GM12873 (cell line): ENCODE measurements at regions not wholly inside any gene's neighbourhood (a gene's known extent, or its start where the extent isn't known, plus 50 kb on each side); places are given as distances from the start of the nearest gene placed in this dataset.

Experiments used
- CTCF ChIP-seq: IDR thresholded peaks from 2 replicates; pipeline ENCODE4 v1.5.1; 2012; ENCODE audit warnings: low read depth, mild to moderate bottlenecking, moderate library complexity, low read length, control low read depth; ENCODE audit not compliant: insufficient read depth; ENCODE audit errors: missing control alignments

DNA sequence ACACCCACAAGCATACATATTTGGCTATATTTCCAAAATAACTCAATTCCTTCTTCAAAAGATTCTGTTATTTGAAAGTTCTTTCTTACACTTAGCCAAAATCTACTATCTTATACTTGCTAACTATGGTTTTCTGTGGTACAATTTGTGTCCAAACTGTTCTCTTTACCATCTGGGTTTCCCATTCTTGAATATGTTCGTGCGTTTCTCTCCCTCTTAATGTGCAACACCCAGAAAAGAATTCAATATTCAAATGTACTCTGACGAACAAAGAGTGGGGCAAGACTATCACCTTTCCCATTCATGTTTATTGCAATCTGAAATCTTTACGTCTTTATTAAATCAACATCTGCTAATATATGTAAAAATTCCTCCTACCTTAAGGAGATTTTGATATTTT lies 912.7 kb downstream of the FAT4 start:
- TF ChIP-seq CTCF: no peak

- no peak for TF ChIP-seq CTCF
Observed at GRCh38 chr4:126230269-126230668, 915.5 kb downstream of the FAT4 start.

GRCh38 chr4:126233483-126233882 lies 918.7 kb downstream of the FAT4 start:
- no peak for TF ChIP-seq CTCF

- no peak for TF ChIP-seq CTCF
Observed at GRCh38 chr4:126238013-126238412, 923.3 kb downstream of the FAT4 start.

DNA sequence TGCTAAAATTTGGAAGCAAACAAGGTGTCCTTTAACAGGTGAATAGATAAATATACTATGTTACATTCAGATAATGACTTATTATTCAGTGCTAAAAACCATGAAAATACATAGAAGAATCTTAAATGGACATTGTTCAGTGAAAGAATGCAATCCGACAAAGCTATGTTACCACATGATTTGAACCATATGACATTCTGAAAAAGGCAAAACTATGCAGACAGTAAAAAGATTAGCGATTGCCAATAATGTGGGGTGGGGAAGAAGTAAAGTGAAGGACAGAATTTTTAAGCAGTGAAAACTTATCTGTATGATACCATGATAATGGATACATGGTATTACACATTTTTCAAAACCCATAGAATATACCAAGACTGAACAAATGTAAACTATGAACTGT lies 926.9 kb downstream of the FAT4 start:
- no peak for TF ChIP-seq CTCF

DNA sequence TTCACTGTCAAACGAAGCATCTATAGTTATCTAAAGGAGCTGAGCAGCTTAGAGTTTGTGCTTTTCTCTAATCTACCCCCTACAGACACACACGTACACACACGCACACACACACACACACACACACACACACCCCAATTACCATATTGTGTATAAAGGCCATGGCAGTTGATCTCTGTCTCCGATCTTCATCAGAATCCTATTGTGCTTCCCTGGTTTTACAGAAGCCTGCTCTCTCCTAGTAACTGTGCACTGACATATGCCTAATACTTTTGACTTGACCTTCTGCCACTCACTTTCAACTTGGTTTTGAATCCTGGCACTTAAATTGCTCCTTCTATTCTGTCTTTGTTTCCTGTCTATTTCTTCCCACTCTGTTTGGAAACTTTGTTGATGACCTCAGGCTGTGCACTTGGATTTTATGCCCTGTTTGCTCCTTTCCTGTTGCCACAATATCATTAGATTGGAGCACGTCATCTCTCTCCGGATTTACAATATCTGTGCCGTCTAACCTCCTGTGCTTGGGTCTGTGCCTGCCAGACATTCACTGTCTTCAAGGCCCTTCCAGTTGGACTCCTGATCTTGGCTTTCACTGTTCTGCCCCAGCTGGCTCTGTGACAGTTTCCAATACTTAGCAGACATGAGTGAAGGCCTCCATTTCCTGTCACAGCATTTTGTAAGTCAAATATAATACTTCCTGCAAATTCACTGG lies 928.1 kb downstream of the FAT4 start:
- no peak for TF ChIP-seq CTCF

DNA sequence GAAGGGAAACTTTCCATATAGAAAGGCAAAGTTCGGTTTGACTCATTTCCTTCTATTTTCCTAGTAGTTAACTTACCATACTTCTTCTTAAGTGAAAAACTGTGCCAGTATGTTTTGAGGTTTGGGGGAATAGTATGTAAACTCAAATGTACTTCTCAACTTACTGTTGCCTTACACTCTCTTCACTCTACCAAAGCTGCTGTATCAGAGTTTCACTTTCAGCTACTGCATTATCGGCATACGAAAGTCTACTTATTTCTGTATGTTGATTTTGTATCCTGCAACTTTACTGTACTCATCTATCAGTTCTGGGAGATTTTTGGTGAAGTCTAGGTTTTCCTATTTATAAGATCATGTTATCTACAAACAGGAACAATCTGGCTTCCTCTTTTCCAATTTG lies 932.7 kb downstream of the FAT4 start:
- no peak for TF ChIP-seq CTCF
